ENCODE measurements at regions not wholly inside any gene's neighbourhood (a gene's known extent, or its start where the extent isn't known, plus 50 kb on each side); places are given as distances from the start of the nearest gene placed in this dataset.

DNA sequence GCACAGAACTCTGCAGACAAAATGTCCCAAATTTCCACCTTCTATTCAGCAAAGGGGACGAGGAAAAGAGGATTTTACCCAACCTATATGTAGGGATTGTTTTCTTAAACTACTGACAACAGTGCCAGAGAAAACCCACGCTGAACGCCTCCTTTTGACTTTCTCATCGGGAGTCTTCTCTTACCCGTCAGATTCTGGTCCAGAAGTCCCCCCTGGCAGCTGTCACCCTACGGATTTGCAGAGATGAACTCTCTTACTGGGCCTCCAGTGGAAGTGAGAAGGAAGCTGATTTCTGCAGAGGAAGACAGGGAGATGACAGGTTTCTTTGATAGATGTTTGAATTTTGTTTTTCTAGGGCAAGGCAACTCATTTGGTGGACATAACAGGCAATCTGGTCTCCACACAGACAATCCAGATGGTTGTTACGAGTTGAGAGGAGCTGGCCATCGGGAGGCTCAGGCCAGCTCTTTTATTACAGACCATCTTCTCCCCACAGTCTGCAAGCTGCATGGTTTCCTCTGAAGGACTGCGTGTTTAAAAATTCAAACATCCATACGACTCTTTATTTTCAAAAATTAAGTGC is 804.3 kb downstream of the RNF144A start:
- no peak for DNase-seq (ENCODE audit: low read depth)

DNA sequence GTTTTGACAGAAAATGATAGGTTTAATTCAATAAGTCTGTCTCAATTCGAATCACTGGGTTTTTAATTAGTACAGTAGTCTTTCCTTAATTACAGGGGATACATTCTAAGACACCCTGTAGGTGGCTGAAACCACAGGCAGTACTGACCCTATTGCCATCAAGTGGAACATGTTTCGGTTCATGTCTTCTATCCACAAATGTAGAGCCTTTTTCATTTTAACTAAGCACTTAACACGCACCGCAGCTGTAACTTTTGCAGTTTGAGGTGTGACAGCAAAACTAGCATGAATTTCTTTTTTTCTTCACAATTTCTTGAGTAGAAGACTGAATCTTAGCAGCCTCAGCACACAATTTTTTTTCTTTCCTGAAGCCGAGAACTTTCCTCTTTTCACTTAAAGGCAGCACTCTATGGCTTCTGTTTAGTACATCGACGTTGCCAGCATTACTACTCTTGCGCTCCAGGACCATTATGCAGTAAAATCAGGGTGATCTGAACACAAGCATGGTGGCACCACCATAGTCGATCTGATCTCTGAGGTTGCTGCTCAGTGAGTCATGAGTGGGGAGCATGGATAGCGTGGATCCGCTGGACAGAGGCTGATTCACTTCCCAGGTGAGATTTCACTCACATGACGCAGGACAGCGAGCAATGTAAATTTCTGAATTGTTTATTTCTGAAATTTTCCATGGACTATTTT is 805.1 kb downstream of the RNF144A start:
- DNase-seq (ENCODE audit: low read depth): no peak

GRCh38 chr2:7724336-7724735 is 807.1 kb downstream of the RNF144A start:
- no peak for DNase-seq (ENCODE audit: low read depth)

DNA sequence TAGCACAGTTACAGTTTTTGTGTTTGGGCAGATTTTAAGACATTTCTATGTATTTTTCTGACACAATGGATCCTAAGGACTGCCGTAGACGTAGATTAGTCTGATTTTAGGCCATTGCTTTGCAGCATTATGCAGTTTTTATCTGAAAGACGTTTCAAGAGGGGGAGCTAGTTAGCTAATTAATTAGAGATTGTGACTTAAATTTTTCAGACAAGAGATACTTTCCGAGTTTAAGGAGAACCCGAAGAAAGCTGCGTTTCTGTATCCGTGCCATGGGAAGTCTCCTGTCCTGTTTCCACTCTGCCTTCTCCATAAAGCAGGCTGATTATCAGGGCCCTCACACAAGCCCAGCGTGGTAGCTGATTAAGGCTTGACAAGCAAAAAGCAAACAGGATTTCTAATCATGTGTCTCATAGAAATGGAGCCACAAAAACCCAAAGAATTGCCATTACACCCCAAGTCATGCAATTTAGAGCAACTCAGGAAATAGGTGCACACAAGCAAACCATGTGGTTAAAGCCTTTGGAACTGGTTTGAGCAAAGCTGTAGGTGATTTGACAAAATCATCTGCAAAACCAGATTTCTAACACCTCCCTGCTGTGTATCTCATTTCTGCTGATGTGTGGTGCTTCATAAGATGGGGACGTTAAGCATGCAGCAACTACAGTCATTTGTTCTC is 808.1 kb downstream of the RNF144A start:
- no peak for DNase-seq (ENCODE audit: low read depth)

- no peak for DNase-seq (ENCODE audit: low read depth)
Measured at GRCh38 chr2:7725850-7726242, 808.6 kb downstream of the RNF144A start.

GRCh38 chr2:7726989-7727388 is 809.8 kb downstream of the RNF144A start:
- no peak for DNase-seq (ENCODE audit: low read depth)

DNA sequence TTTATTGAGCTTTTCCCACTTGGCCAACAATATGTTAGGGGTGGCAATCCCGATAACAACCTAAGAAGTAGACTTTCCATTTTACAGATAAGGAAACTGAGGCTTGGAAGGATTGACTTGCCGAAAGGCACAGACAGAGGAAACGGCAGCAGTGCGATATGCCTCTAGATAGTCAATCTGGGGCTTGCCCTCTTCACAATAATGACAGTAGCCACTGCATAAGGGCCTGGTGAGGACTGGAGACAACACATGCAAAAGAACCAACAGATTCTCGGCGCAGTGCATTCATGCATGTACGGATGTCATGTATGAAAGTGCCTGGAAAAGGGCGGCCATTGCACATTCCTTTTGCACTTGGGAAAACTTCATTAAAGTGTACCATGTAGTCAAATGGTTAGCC is 811.2 kb downstream of the RNF144A start:
- no peak for DNase-seq (ENCODE audit: low read depth)

GRCh38 chr2:7730449-7730848 is 813.2 kb downstream of the RNF144A start:
- no peak for DNase-seq (ENCODE audit: low read depth)

DNA sequence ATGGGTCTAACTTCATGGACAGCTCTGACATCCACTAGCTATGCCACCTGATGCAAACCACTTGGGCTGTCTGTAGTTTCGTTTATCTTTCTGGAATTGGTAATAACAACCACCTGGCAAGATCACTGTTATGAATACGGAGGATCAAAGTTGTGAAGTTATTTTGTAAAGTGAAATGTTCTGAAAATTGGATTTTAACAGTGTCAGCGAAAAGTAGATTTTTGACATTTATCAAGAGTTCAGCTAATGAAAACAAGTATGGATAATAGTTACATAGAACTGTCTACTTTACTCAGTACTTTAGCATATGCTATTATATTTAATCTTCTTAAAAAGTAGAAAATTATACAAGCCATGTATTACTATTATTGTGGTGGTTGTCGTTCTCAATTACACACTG is 813.8 kb downstream of the RNF144A start:
- no peak for DNase-seq (ENCODE audit: low read depth)

DNA sequence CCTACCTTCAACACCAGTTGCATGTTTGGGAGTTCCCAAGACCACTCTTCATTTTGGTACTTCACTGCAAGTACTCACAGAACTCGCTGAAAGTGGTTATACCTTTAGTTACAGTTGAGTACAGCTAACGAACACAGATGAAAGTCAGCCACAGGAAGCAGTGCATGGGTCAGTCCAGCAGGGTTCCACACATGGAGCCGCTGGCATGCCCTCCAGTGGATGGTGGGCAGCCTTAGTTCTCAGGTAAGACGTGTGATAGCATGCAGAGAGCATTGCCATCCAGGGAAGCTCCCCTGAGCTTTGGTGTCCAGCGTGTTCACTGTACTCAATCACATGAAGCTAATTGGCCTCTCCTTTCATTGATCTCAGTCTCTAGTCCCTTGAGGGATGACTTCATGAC is 815.3 kb downstream of the RNF144A start:
- DNase-seq (ENCODE audit: low read depth): no peak

- DNase-seq (ENCODE audit: low read depth): no peak
Measured at GRCh38 chr2:7736646-7737305, 819.6 kb downstream of the RNF144A start.

DNA sequence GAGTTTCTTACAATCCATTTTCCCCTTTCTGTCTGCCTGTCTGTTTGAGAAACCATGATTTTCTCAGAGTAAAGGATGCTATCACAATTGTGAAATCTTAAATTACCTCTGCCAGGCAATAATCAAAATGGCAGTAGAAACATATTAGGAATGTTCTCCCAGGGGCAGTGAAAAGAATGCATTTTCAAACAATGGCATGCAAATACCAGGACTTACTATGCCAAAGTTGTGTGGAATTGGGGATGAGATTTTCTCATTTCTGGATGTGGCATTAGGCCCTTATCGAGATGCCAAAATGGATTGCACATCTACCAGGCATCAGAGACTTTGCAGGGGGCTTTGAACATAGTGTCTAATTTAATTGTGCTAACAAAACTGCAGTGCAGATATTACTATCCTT is 821.4 kb downstream of the RNF144A start:
- DNase-seq (ENCODE audit: low read depth): no peak

DNA sequence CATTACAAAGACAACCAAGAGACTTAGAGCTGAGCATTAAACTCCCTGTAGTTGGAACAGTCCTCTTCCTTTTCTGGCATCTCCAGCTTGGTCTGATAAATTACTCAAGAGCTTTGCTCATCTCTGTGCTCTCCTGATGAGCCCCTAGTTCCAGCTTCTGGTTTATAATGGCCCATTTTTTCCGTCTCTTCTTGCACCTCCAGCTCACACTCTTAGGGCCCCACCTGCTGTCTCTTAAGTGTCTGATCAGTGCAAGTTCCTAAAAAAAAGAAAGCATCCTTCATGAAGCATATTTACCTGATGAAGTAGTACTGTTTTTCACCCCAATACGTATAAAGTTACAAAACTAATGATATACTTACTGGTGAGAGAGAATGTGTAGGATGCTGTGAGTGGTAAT is 822.9 kb downstream of the RNF144A start:
- no peak for DNase-seq (ENCODE audit: low read depth)

GRCh38 chr2:7742301-7742700 is 825.1 kb downstream of the RNF144A start:
- no peak for DNase-seq (ENCODE audit: low read depth)

- DNase-seq (ENCODE audit: low read depth): peak; percentile 13
Measured at GRCh38 chr2:7744827-7745226, 827.6 kb downstream of the RNF144A start.

DNA sequence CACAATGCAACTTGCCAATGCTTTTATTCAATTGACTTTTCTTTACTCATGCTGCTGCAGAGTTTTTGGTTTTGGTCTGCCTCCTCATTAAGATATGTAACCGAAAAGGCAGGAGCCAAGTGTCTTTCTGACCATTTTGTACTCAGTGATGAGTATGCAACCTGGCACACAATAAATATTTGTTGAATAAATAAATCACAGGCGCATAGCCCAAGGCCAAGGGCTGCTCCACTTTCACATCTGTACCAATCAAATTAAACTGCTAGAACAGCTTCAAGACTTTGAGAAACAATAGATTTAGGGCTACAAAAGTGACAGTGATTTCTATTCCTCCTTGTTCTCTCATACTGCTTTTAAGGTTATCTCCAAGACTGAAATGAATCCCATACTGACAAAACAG is 828.2 kb downstream of the RNF144A start:
- no peak for DNase-seq (ENCODE audit: low read depth)

GRCh38 chr2:7748717-7749415 is 831.7 kb downstream of the RNF144A start:
- no peak for DNase-seq (ENCODE audit: low read depth)

GRCh38 chr2:7749895-7750559 is 832.8 kb downstream of the RNF144A start:
- DNase-seq (ENCODE audit: low read depth): no peak

DNA sequence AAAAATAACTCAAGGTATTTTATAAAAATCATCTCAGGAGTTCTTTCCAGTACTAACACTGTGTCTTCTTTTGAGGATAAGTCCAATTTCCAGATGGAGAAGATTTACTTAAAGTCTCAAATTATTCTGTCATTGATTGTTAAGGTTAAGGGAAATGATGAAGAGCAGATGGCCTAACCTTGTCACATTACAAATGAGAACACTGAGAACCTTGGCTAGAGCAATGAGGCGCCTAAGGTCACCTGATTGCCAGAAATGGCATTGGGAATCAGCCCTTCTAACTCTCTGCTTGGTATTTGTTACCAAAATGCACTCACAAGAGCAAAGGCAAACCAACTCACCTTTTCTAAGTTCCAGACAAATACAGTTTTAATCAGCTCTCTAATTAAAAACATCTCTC is 835.1 kb downstream of the RNF144A start:
- no peak for DNase-seq (ENCODE audit: low read depth)

DNA sequence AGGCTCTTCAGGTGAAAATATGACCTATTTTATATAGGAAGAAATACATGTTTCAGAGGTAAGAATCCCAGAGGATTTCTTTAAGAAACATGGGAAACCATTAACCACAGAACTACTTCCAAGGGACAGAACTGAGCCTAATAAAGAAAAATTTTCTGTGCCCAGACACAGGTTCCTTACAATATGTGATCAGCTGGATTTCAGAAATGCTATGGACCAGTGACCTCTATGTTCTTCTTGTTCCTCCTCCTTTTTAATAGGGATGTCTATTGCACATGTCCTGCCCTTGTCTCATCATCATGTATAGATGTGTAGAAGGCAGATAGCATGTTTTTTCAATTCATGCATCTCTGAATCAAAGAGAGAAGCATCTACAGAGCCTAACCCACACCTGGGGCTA is 836.6 kb downstream of the RNF144A start:
- no peak for DNase-seq (ENCODE audit: low read depth)

- no peak for DNase-seq (ENCODE audit: low read depth)
Measured at GRCh38 chr2:7755879-7756278, 838.7 kb downstream of the RNF144A start.

Measured in activated T-helper 1 cell treated with Interleukin-2 at 50 U/mL for 16 hours (primary cell).